H9 (cell line): ENCODE measurements at regions not wholly inside any gene's neighbourhood (a gene's known extent, or its start where the extent isn't known, plus 50 kb on each side); places are given as distances from the start of the nearest gene placed in this dataset.

Source experiments
- DNase-seq: peaks from one replicate; pipeline ENCODE4 v3.0.0-alpha.2; 2017
- H2AFZ ChIP-seq: one replicate; pipeline ENCODE4 v1.6.1; 2013; ENCODE audit warnings: mild to moderate bottlenecking, low read length, control low read depth, moderate library complexity
- H2AK5ac ChIP-seq: 2 replicates; pipeline ENCODE4 v1.6.1; 2013; ENCODE audit warnings: low read length, control low read depth, mixed read lengths; ENCODE audit not compliant: insufficient read length
- H2BK120ac ChIP-seq: one replicate; pipeline ENCODE4 v1.6.1; 2013; ENCODE audit warnings: low read depth, mild to moderate bottlenecking, low read length, control low read depth, inconsistent platforms; ENCODE audit not compliant: poor library complexity, severe bottlenecking
- H2BK12ac ChIP-seq: 2 replicates; pipeline ENCODE4 v1.6.1; 2013; ENCODE audit warnings: low read length, control low read depth, mixed read lengths, low read depth; ENCODE audit not compliant: insufficient read length
- H2BK15ac ChIP-seq: 2 replicates; pipeline ENCODE4 v1.6.1; 2013; ENCODE audit warnings: low read depth, low read length, control low read depth
- H2BK20ac ChIP-seq: one replicate; pipeline ENCODE4 v1.6.1; 2013; ENCODE audit warnings: low read depth, mild to moderate bottlenecking, low read length, control low read depth, inconsistent platforms; ENCODE audit not compliant: poor library complexity, severe bottlenecking
- H2BK5ac ChIP-seq: 2 replicates; pipeline ENCODE4 v1.6.1; 2013; ENCODE audit warnings: low read length, control low read depth, mixed read lengths; ENCODE audit not compliant: insufficient read length
- H3K14ac ChIP-seq: 2 replicates; pipeline ENCODE4 v1.6.1; 2013; ENCODE audit warnings: low read length, control low read depth; ENCODE audit not compliant: insufficient read depth
- H3K18ac ChIP-seq: 2 replicates; pipeline ENCODE4 v1.6.1; 2013; ENCODE audit warnings: low read depth, mild to moderate bottlenecking, mixed read lengths, low read length, control low read depth; ENCODE audit not compliant: insufficient read length
- H3K23ac ChIP-seq: 2 replicates; pipeline ENCODE4 v1.6.1; 2013; ENCODE audit warnings: low read length, control low read depth, mixed read lengths, low read depth; ENCODE audit not compliant: insufficient read length
- H3K23me2 ChIP-seq: 2 replicates; pipeline ENCODE4 v1.6.1; 2013; ENCODE audit warnings: low read depth, mild to moderate bottlenecking, mixed read lengths, low read length, control low read depth; ENCODE audit not compliant: insufficient read length, poor library complexity, severe bottlenecking
- H3K27ac ChIP-seq: 2 replicates; pipeline ENCODE4 v1.5.1; 2013; ENCODE audit warnings: low read length, control low read depth, mixed read lengths, low read depth; ENCODE audit not compliant: insufficient read length
- H3K27me3 ChIP-seq: 2 replicates; pipeline ENCODE4 v1.6.1; 2013; ENCODE audit warnings: low read length, control low read depth, inconsistent platforms; ENCODE audit not compliant: insufficient read depth
- H3K4ac ChIP-seq: 2 replicates; pipeline ENCODE4 v1.6.1; 2013; ENCODE audit warnings: low read depth, mild to moderate bottlenecking, control low read depth, inconsistent platforms, low read length, moderate library complexity
- H3K4me1 ChIP-seq: 2 replicates; pipeline ENCODE4 v1.6.1; 2013; ENCODE audit warnings: low read length, control low read depth, inconsistent platforms; ENCODE audit not compliant: insufficient read depth
- H3K4me2 ChIP-seq: 2 replicates; pipeline ENCODE4 v1.6.1; 2013; ENCODE audit warnings: low read length, control low read depth, mixed read lengths; ENCODE audit not compliant: insufficient read length, insufficient read depth
- H3K56ac ChIP-seq: 2 replicates; pipeline ENCODE4 v1.6.1; 2013; ENCODE audit warnings: low read depth, mild to moderate bottlenecking, mixed read lengths, low read length, control low read depth; ENCODE audit not compliant: insufficient read length
- H3K79me1 ChIP-seq: 2 replicates; pipeline ENCODE4 v1.6.1; 2013; ENCODE audit warnings: low read depth, mild to moderate bottlenecking, moderate library complexity, low read length, control low read depth, inconsistent platforms; ENCODE audit not compliant: insufficient read depth, poor library complexity, severe bottlenecking
- H3K79me2 ChIP-seq: 2 replicates; pipeline ENCODE4 v1.6.1; 2013; ENCODE audit warnings: low read length, control low read depth, inconsistent platforms; ENCODE audit not compliant: insufficient read depth
- H3K9ac ChIP-seq: 2 replicates; pipeline ENCODE4 v1.6.1; 2013; ENCODE audit warnings: low read length, control low read depth, mixed read lengths; ENCODE audit not compliant: insufficient read length; ENCODE audit errors: extremely low read depth
- H3K9me3 ChIP-seq: one replicate; pipeline ENCODE4 v1.6.1; 2013; ENCODE audit warnings: low read depth, low read length, inconsistent platforms; ENCODE audit not compliant: control insufficient read depth
- H3T11ph ChIP-seq: one replicate; pipeline ENCODE4 v1.6.1; 2013; ENCODE audit warnings: mild to moderate bottlenecking, low read length, control low read depth, inconsistent platforms
- H4K20me1 ChIP-seq: one replicate; pipeline ENCODE4 v1.6.1; 2013; ENCODE audit not compliant: control insufficient read depth, insufficient read length, insufficient read depth
- H4K5ac ChIP-seq: 2 replicates; pipeline ENCODE4 v1.6.1; 2013; ENCODE audit warnings: low read depth, mild to moderate bottlenecking, mixed read lengths, low read length, control low read depth; ENCODE audit not compliant: insufficient read length
- H4K8ac ChIP-seq: replicated peaks from 2 replicates; pipeline ENCODE4 v1.6.1; 2013; ENCODE audit warnings: low read length, control low read depth, mixed read lengths, low read depth; ENCODE audit not compliant: insufficient read length
- H4K91ac ChIP-seq: 2 replicates; pipeline ENCODE4 v1.6.1; 2013; ENCODE audit warnings: low read depth, mild to moderate bottlenecking, moderate library complexity, mixed read lengths, low read length, control low read depth; ENCODE audit not compliant: insufficient read length
- H3K27ac Mint-ChIP-seq, 3 experiments: 2 replicates in 2 of 3; 3 replicates in 1 of 3; pipeline ENCODE4 v1.8.0; 2020 to 2021; ENCODE audit warnings: mixed read lengths in 3 of 3, mild to moderate bottlenecking in 1 of 3, moderate library complexity in 1 of 3
- H3K27me3 Mint-ChIP-seq: 2 replicates; pipeline ENCODE4 v1.8.0; 2021; ENCODE audit warnings: low read depth, mild to moderate bottlenecking, moderate library complexity, mixed read lengths
- H3K36me3 Mint-ChIP-seq, 3 experiments: 2 replicates in 2 of 3; 3 replicates in 1 of 3; pipeline ENCODE4 v1.8.0; 2020 to 2021; ENCODE audit warnings: low read depth in 3 of 3, mixed read lengths in 3 of 3; ENCODE audit not compliant: insufficient read depth in 1 of 3
- H3K4me1 Mint-ChIP-seq, 2 experiments: 2 replicates each; pipeline ENCODE4 v1.8.0; 2020; ENCODE audit warnings: mixed read lengths in 2 of 2
- H3K4me3 Mint-ChIP-seq, 2 experiments: 2 replicates in 1 of 2; 3 replicates in 1 of 2; pipeline ENCODE4 v1.8.0; 2020 to 2021; ENCODE audit warnings: mild to moderate bottlenecking in 2 of 2, mixed read lengths in 2 of 2, moderate library complexity in 1 of 2
- H3K9me3 Mint-ChIP-seq, 2 experiments: 2 replicates in 1 of 2; 3 replicates in 1 of 2; pipeline ENCODE4 v1.8.0; 2020; ENCODE audit warnings: mild to moderate bottlenecking in 2 of 2, mixed read lengths in 2 of 2, moderate library complexity in 1 of 2
- WGBS: extraction: QIAGEN DNeasy Blood & Tissue Kit; methylation state at CpG from one replicate; pipeline ENCODE4 v1.1.7; 2013; ENCODE audit warnings: missing lambda C conversion rate, low lambda C conversion rate, mixed read lengths; ENCODE audit not compliant: insufficient read length; ENCODE audit errors: extremely low coverage; 5-methylcytosine and 5-hydroxymethylcytosine counted together
- TF ChIP-seq, protein P1 (sequence below): fragments of 200-600 bp; sonication (generic); conservative IDR thresholded peaks from 3 replicates; pipeline ENCODE4 v1.8.0; 2021; ENCODE audit warnings: antibody characterized with exemption, mild to moderate bottlenecking

DNA sequence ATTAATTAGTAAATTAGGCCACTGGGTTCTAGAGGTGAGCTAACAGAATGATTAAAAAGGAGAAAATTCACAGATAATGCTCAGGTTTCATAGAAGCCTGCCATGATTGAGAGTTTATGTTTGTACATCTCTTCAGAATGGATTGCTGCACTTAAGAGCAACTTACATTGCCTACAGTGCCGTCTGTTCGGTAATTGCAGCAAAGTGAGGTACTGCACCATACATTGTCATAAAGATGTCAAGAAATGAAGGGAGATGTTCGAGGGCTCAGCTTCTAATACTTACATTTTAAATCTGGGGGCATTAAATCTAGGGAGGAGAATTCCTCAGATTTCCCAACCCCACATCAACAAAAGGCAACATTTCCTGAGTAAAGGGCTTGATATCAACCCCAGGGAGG, 976.2 kb upstream of the FANCL start:
- no peak overlapping the region for H3K4me3 Mint-ChIP-seq
- no CpG with 5 or more reads among the region's 3 CpGs for WGBS

More for the DNA sequence above, 976.2 kb upstream of the FANCL start:
- no peak overlapping the region for H3K14ac ChIP-seq
- H3K27ac ChIP-seq: no peak overlapping the region
- no peak overlapping the region for H3K4ac ChIP-seq
- no peak overlapping the region for H4K5ac ChIP-seq
- H4K20me1 ChIP-seq: no peaks in the 10 kb centered on the region
- no peaks in the 10 kb centered on the region for H3K4me1 ChIP-seq
- no peak overlapping the region for H3T11ph ChIP-seq
- H4K8ac ChIP-seq: no peak overlapping the region
- H3K27ac Mint-ChIP-seq: no peak overlapping the region
- no peak overlapping the region for H3K23ac ChIP-seq
- no peak overlapping the region for H2BK120ac ChIP-seq
- H3K79me1 ChIP-seq: no peaks in the 10 kb centered on the region
- no peak overlapping the region for H2BK15ac ChIP-seq
- no peaks in the 10 kb centered on the region for H3K23me2 ChIP-seq
- H3K27me3 ChIP-seq: no peaks in the 10 kb centered on the region
- H3K79me2 ChIP-seq: no peaks in the 10 kb centered on the region
- H3K27me3 Mint-ChIP-seq: no peaks in the 10 kb centered on the region
- no peaks in the 10 kb centered on the region; a peak in 1 of 7 replicates for H3K36me3 Mint-ChIP-seq
- no peak overlapping the region for H3K4me2 ChIP-seq
- no peak overlapping the region for H2AK5ac ChIP-seq
- H4K91ac ChIP-seq: no peak overlapping the region
- no peak overlapping the region for H3K9ac ChIP-seq
- no peaks in the 10 kb centered on the region for H3K4me1 Mint-ChIP-seq
- DNase-seq: no peak
- no peaks in the 10 kb centered on the region for H3K9me3 ChIP-seq
- no peak overlapping the region for H3K56ac ChIP-seq
- no peak overlapping the region for H2BK20ac ChIP-seq
- TF ChIP-seq, protein P1, sequence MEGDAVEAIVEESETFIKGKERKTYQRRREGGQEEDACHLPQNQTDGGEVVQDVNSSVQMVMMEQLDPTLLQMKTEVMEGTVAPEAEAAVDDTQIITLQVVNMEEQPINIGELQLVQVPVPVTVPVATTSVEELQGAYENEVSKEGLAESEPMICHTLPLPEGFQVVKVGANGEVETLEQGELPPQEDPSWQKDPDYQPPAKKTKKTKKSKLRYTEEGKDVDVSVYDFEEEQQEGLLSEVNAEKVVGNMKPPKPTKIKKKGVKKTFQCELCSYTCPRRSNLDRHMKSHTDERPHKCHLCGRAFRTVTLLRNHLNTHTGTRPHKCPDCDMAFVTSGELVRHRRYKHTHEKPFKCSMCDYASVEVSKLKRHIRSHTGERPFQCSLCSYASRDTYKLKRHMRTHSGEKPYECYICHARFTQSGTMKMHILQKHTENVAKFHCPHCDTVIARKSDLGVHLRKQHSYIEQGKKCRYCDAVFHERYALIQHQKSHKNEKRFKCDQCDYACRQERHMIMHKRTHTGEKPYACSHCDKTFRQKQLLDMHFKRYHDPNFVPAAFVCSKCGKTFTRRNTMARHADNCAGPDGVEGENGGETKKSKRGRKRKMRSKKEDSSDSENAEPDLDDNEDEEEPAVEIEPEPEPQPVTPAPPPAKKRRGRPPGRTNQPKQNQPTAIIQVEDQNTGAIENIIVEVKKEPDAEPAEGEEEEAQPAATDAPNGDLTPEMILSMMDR: no peak
- no peak overlapping the region for H2AFZ ChIP-seq
- no peak overlapping the region for H2BK12ac ChIP-seq
- no peaks in the 10 kb centered on the region for H3K9me3 Mint-ChIP-seq
- no peak overlapping the region for H3K18ac ChIP-seq
- no peak overlapping the region for H2BK5ac ChIP-seq
